ENCODE measurements at regions not wholly inside any gene's neighbourhood (a gene's known extent, or its start where the extent isn't known, plus 50 kb on each side); places are given as distances from the start of the nearest gene placed in this dataset.
A peak's percentile ranks its signal among the peaks of the same experiment; 100 is the strongest.

- no peak for DNase-seq
Observed at GRCh38 chr1:230510496-230510895, 84.4 kb upstream of the PGBD5 start.

GRCh38 chr1:230509281-230509977 lies 83.3 kb upstream of the PGBD5 start:
- peak in 1 of 14 donors; percentile 3 for DNase-seq

GRCh38 chr1:230507666-230508402 lies 81.7 kb upstream of the PGBD5 start:
- peak in 12 of 14 donors; percentile 9 to 68 (median 36) for DNase-seq

DNA sequence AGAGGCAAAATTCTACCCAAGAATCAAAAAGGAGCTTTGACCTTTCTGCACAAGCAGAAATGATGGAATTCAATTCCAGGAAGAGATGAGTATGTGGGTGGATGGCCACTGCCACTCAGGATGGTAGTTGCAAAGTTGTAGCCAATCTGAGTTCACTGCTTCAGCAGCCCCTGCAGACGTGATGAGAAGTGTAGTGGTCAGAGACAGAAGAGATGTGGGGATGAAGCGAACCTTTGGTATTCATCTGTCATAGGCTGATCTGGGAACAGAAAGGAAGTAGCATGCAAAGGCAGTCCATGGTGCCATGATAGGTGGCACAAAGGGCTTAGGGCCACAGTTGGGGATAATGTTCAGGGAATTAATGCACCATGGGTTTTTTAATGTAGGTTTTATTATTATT lies 81.1 kb upstream of the PGBD5 start:
- no peak for DNase-seq

GRCh38 chr1:230506451-230506850 lies 80.3 kb upstream of the PGBD5 start:
- DNase-seq, result no peak

GRCh38 chr1:230504310-230504709 lies 78.2 kb upstream of the PGBD5 start:
- no peak for DNase-seq

DNA sequence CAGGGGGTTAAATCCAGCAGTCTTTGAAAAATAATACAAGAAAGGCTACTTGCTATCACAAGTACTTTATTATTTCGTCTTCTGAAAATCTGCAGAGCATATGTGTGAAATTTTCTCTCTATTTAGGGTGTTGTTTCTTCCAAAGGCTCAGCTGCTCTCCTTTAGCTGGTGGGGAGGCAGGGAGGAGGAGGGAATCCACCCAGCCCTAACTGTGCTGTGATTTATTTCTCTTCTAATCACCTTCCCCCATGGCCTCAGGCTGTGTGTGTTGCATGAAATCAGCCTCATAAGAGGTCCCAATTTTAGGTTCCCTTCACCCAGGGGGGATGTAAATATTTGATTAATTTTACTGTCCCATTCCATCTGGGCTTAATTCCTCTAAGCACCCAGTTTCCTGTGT lies 77.6 kb upstream of the PGBD5 start:
- DNase-seq, result no peak

DNA sequence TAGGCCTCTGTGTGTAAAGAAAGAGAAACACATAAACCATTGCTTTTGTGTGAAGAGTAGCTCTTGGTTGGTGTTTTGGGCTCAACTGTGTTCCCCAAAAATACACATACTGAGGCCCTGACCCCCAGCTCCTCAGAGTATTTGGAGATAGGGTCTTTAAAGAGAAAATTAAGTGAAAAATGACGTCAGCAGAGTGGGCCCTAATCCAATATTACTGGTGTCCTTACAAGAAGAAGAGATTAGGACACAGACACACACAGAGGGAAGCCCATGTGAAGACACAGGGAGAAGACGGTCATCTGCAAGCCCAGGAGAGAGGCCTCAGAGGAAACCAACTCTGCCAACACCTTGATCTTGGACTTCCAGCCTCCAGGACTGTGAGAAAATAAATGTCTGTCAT lies 76.9 kb upstream of the PGBD5 start:
- DNase-seq, result no peak

- no peak for DNase-seq
Observed at GRCh38 chr1:230502306-230502705, 76.2 kb upstream of the PGBD5 start.

- DNase-seq, result no peak
Observed at GRCh38 chr1:230501849-230502248, 75.7 kb upstream of the PGBD5 start.

DNA sequence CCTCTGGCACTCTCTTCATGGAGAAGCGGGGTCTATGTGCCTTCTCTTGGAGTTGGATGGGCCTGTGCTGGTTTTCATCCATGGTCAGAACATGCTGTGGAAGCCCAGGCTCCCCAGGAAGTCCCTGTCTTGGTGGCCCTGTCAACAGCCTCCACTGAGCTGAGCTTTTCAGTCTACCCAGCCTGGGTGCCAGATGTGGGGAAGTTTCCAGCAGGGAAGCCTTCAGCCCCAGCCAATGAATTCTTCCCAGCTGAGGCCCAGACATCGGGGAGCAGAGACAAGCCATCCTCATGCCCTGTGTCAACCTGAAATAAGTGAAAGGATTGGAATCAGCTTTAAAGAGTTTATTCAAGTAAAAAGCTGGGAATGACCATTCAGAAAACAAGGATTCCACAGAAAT lies 75.1 kb upstream of the PGBD5 start:
- DNase-seq, result no peak

- DNase-seq, result no peak
Observed at GRCh38 chr1:230500063-230500462, 73.9 kb upstream of the PGBD5 start.

- no peak for DNase-seq
Observed at GRCh38 chr1:230499496-230499895, 73.4 kb upstream of the PGBD5 start.

DNA sequence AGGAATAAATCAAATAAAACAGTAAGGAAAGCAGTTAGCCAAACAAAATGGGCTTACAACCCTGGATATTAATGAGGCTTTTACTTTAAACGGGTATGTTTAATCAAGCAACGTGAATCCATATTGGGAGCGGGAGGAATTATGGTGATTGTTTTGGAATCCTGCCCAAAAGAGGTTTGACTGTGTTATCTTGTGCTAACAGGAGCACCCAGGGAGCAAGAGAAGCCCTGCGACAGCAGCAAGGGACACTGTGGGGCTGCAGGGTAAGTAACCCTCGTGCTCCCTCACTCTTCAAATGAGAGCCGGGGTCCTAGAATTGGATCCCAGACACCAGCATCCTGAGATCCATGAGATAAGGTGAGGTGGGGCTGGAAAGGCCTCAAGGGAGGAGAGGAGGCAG lies 72.6 kb upstream of the PGBD5 start:
- no peak for DNase-seq

- DNase-seq, result no peak
Observed at GRCh38 chr1:230496451-230496850, 70.3 kb upstream of the PGBD5 start.

DNA sequence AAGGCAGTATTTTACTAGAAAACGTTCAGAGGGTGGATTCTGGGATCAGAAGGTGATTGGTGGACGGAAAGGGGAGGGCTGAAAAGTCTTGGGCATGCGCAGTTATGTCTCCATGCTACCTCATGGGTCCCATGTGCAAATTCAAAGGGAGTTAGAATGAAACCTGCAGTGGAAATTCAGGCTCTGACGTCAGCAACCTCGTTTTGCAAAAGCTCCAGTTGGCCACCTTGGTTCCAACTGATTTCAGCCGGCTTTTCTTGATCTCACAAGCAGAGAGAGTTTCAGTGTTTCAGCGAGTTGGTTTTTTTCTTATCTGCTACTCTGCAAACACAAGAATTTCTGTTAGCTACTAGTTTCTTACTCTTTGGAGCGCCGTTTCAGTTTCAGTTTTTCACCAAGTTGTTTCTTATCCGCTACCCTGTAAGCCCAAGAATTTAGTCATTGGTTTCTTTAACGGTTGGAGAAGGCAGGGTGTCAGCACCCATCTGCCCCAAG lies 69.8 kb upstream of the PGBD5 start:
- no peak for DNase-seq

DNA sequence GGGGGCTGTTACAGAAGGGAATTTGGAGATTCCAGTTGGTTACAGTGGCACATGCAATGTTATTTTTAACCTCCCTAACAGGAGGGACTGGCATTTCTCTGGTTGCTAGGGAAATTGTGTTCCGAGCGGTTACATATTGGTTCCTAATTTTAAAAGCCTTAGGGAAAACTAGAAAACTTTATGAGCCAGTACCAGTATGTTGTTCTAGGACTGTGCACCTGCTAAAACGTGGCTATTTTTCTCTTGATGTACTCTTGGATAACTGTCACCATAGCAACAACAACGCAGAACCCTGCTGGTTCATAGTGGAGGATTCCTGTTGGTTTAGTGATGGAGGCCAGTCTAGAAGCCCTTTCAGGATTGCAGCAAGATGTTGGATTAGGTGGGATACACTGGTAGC lies 68.9 kb upstream of the PGBD5 start:
- no peak for DNase-seq

DNA sequence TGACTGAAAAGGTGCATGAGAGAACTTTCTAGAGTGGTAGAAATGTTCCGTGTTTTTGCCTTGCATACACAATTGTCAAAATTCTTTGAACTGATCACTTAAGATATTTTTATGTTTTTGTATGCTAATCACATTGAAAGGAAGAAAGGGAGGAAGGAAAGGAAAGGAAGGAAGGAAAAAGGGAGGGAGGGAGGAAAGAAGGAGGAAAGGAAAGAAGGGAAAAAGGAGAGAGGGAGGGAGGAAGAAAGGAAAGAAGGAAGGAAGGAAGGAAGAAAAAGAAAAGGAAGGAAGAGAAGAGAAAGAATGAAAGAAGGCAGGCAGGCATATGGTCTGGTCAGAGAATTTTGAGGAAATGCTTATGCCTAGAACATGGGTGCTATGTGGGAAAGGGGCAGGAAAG lies 68.4 kb upstream of the PGBD5 start:
- DNase-seq, result no peak

- no peak for DNase-seq
Observed at GRCh38 chr1:230494026-230494425, 67.9 kb upstream of the PGBD5 start.

DNA sequence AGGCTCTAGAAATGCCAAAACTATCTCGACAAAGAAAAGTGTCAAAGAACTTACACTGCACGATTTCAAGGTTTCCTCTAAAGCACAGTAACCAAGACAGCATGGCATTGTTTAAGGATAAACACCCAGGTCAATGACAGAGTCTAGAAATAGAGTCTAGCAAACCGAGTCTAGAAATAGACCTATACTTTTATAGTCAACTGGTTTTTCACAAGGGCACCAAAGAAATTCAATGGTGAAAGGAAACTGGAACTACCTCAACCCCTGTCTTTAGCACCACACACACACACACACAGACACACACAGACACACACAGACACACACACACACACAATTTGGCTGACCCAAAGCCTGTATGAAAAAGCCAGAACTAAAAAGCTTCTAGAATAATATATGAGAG lies 67.1 kb upstream of the PGBD5 start:
- no peak for DNase-seq

DNA sequence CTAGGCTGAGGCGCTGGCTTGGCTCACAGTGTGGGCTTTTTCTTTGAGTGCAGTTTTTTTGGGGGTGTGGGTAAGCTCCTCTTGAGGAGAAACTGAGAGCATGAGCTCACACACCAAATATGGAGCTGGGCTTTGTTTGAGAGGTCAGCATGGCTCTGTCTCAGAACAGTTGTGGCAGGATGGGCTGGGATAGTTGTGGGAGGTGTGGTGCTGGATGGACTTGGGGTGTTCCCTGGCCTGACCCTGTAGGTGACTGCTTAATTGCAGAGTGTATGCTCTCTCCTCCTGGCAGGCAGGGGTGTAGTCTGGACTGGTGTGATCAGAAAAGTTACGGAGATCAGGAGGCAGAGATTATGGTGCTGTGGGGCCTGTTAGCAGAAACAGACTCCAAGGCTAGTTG lies 64.3 kb upstream of the PGBD5 start:
- no peak for DNase-seq

GRCh38 chr1:230487773-230488428 lies 61.8 kb upstream of the PGBD5 start:
- DNase-seq, result no peak

- DNase-seq, result no peak
Observed at GRCh38 chr1:230476622-230477003, 50.5 kb upstream of the PGBD5 start.
